Esophagus muscularis mucosa (tissue), 4 donors: ENCODE measurements at regions not wholly inside any gene's neighbourhood (a gene's known extent, or its start where the extent isn't known, plus 50 kb on each side); places are given as distances from the start of the nearest gene placed in this dataset.

Experiments used
- EP300 ChIP-seq: sonication (generic); formaldehyde crosslinking; IDR thresholded peaks from one replicate; pipeline ENCODE4 v1.6.1; 2017; ENCODE audit warnings: antibody characterized with exemption
- POLR2A ChIP-seq: fragments of 450-650 bp; IDR thresholded peaks from one replicate; pipeline ENCODE4 v1.6.1; 2017; ENCODE audit warnings: antibody characterized with exemption, moderate library complexity, mild to moderate bottlenecking, low read depth
- POLR2AphosphoS5 ChIP-seq, 2 donors: sonication (generic); formaldehyde crosslinking; IDR thresholded peaks; one replicate each; pipeline ENCODE4 v1.6.1; 2017; ENCODE audit warnings: antibody characterized with exemption in 2 of 2
- TF ChIP-seq, protein P1 (sequence below), 3 experiments: fragments of 200-600 bp in 2 of 3; fragments of 450-650 bp in 1 of 3; sonication (generic) in 2 of 3; IDR thresholded peaks; one replicate each; pipeline ENCODE4 v1.5.1; 2017 to 2019; ENCODE audit warnings: antibody characterized with exemption in 3 of 3, mild to moderate bottlenecking in 2 of 3, moderate library complexity in 1 of 3

DNA sequence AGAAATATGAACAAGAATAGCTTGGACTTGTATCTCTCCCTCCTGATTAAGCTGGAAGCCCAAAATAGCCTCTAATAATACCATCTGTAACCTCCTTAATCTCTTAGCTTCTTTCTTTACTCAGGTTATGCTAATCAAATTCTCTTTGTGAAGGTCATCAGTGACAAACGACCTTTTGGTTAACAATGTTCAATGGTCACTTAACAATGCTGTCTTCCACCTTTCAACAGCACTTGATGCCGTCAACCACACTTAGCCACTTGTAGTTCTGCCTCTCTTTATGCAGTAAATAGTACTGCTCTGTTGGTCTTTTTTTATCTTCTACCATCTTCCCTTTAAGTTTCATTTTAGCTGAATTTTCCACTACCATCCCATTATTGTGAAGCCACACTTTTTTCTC is 476.6 kb upstream of the TGFBR2 start:
- TF ChIP-seq, protein P1, sequence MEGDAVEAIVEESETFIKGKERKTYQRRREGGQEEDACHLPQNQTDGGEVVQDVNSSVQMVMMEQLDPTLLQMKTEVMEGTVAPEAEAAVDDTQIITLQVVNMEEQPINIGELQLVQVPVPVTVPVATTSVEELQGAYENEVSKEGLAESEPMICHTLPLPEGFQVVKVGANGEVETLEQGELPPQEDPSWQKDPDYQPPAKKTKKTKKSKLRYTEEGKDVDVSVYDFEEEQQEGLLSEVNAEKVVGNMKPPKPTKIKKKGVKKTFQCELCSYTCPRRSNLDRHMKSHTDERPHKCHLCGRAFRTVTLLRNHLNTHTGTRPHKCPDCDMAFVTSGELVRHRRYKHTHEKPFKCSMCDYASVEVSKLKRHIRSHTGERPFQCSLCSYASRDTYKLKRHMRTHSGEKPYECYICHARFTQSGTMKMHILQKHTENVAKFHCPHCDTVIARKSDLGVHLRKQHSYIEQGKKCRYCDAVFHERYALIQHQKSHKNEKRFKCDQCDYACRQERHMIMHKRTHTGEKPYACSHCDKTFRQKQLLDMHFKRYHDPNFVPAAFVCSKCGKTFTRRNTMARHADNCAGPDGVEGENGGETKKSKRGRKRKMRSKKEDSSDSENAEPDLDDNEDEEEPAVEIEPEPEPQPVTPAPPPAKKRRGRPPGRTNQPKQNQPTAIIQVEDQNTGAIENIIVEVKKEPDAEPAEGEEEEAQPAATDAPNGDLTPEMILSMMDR (IDR thresholded peaks at IDR 0.05): no peak
- no peak for TF ChIP-seq EP300
- TF ChIP-seq POLR2AphosphoS5 (IDR thresholded peaks at IDR 0.05): no peak
- TF ChIP-seq POLR2A: no peak
